ENCODE measurements at regions not wholly inside any gene's neighbourhood (a gene's known extent, or its start where the extent isn't known, plus 50 kb on each side); places are given as distances from the start of the nearest gene placed in this dataset.
"Not testable (repeated sequence)": the region's sequence is repeated elsewhere in the genome, so short reads cannot be mapped to it uniquely, and the experiment has no call there.

GRCh38 chr3:106328224-106328623 is 459.4 kb upstream of the CBLB start:
- no peak for DNase-seq

- no peak for DNase-seq
These were observed 460.7 kb upstream of the CBLB start for GRCh38 chr3:106329521-106329920.

DNA sequence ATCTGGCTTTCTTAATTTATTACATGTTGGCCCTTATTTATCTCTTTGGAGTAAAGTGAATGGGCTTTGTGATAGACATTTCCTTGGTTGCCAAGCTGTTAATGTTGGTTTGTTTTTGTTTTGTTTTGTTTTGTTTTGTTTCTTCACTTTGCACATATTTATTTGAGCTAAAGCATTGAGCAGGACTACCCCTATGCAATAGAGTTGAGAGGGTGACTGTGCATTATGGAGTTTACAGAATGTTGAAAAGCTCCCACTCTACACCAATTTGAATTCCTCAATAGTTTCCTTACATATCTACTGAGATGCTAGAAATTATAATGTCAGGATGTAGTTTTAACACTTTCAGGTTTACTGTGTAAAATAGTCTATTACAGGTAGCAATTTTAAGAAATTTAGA is 462.8 kb upstream of the CBLB start:
- DNase-seq: no peak

DNA sequence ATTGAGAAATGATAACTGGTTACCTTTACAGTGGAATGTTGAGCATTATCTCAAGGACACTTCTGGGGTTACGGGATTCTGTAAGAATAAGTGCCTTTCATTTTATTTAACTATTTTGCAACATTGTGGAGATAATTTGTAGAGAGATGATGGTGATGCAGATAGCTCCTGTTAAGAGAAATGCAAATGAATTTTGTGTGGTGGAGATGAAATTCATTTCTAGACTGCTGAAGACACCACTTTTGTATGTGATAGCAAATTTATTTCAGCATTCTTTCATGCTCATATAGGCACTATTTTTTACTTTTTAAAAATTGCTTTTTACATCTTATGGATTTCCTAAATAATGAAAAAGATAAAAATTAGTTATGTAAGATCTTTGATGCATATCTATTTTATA is 463.3 kb upstream of the CBLB start:
- DNase-seq: no peak

DNA sequence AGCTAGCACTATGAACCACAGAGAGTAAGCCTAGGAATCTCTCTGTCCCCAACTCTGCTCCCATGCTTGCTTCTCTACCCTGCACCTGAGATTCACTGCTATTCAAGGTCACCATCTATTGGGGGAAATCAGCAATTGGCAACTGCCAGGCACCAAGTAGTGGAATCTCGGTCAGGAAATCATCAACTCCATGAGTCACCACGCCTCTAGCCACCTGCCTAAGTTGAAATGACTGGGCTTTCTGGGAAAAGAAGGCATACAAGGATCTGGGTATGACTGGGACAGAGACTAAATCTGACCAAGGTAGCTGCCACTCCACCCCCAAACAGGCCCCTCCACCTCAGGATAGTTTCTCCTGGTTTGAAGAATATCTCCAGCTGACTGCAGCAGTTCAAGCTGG is 464.1 kb upstream of the CBLB start:
- DNase-seq: no peak

DNA sequence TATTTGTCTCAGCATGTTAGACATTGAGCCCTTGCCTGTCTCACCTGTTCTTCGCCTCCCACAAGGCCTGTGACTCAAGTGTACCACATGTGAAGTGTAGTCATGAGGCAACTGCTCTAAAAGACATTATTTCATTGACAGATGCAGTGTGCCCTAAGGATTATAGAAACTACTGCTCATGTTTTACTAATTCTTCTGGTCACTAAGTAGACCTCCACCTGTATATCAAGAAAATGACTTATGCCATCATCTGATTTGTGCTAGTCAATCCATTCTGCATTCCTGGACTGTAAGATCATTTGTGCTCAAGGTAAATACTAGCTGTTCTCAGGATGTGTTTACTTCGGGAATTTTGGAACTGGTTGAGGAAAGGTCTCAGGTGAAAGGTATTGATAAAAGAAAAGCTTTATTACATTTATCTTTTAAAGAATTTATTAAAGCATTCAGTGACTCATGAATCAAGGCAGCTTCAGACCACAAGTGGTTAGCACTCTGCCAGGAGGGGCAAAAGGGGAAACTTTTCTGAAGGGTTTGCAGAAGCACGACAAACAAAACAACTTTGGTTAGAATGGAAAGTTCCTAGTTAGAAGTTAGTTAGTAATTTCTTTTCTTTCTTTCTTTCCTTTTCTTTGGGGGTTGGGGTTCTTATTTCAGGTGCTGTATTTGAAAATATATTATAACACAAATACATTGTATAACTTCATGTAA is 465.3 kb upstream of the CBLB start:
- peak; percentile 41 for DNase-seq

GRCh38 chr3:106336619-106337018 is 467.8 kb upstream of the CBLB start:
- DNase-seq: no peak

DNA sequence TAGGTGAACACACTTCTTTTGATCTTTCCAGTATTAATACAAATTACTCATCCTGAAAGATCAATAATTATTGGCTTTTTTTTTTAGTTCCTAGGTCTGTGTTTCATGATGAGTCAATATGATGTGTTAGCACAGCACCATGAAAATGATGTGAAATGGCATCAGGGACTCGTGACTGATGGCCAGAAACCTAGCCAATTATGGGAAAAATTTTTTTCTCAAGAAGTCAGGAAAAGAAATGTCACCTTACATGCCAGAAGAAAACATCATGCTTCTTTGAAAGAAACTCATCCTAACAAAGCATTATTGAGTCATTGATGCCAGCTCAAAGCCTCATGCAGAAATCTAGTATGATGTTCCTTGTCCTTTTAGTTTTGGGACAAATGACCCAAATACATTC is 468.3 kb upstream of the CBLB start:
- no peak for DNase-seq

GRCh38 chr3:106338582-106339214 is 469.9 kb upstream of the CBLB start:
- peak; percentile 52 for DNase-seq

DNA sequence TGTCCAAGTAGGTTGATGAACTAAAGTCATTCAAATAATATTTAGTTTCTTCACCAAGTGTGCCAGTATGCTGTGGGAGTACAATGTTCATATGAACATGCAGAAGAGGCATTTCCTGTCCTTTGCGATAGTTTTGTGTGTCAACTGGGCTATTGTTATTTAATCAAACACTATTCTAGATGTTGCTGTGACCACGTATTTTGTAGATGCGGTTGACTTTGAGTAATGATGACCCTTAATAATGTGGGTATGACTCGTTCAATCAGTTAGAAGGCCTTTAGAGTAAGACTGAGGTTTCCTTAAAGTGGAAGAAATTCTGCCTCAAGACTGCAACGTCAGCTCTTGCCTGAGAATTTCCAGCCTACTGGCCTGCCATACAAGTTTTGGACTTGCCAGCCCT is 470.7 kb upstream of the CBLB start:
- DNase-seq: no peak

DNA sequence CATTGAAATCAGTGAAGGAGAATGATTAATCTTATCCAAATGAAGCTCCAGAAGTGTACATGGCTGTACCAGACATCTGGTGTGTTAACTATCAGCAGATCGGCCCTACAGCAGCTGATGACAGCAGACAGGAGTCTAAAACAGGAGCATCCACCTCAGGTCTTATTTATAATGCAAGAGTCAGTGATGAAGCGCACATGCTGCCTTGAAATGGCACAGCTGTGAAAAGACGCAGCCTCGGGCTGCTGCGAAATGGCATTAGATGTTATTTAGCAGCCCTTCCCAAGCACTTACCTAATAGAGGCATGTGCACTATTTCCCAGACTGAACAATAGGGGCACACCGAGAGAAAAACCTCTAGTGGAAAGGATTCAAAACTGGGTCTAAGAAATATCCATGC is 472.3 kb upstream of the CBLB start:
- no peak for DNase-seq

DNA sequence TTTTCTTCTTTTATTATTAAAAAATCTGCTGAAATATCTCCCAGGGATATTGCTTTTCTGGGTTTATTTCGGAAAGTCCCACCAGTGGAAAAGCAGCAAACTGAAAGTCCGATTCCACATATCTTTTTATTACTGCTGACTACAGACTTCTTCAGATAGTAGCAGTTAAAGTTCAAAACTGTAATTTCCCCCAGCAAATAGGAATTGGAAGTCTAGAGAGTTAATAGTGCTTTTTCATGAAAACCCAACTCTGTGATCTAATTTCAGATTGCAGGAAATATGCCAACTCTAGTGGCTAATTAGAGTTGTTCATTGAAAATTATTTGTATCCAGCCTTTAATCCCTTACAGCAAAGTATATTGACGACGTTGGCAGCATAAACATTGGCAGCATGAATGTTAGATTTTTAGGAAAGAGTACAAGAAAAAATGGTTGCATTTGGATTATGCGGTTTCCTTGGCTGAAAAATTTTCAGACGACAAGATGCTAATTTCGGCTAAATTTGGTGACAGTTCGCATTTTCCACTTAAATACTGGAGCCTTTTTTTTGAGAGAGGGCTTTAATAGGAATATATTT is 472.9 kb upstream of the CBLB start:
- DNase-seq: no peak

DNA sequence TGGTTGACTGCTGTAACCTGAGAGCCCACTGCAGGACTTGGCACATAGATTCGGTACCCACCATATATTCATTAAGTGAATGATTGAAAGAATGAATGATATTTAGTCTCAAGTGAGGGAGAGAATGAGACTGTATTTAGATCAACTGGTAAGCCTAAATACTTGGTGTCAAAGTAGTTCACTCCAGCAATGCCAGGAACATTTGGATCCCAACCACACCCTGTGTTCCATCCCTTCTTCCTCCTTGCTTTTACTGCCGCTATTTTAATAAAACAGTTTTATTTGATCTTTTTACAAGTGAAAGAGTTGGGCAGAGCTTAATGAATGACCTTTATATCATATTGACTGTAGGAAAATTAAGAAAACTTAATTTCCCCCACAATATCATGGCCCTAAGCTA is 473.6 kb upstream of the CBLB start:
- no peak for DNase-seq

DNA sequence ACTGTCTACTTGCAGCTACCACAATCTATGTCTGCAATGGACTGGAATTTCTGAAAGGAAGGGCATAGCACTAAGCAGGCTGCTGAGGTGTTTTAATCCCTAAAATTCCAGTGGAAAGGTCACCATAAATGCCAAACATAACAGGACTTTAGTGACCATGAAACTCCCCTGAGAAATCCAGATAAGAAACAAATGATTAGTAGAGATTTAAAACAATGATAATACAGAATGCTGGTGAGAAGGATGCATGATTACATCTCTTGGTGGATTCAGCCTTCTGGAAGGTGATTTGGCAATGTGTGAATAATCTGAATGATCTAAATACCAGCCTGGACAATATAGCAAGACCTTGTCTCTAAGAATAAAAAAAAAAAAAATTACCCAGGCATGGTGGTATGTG is 475.0 kb upstream of the CBLB start:
- DNase-seq: no peak

DNA sequence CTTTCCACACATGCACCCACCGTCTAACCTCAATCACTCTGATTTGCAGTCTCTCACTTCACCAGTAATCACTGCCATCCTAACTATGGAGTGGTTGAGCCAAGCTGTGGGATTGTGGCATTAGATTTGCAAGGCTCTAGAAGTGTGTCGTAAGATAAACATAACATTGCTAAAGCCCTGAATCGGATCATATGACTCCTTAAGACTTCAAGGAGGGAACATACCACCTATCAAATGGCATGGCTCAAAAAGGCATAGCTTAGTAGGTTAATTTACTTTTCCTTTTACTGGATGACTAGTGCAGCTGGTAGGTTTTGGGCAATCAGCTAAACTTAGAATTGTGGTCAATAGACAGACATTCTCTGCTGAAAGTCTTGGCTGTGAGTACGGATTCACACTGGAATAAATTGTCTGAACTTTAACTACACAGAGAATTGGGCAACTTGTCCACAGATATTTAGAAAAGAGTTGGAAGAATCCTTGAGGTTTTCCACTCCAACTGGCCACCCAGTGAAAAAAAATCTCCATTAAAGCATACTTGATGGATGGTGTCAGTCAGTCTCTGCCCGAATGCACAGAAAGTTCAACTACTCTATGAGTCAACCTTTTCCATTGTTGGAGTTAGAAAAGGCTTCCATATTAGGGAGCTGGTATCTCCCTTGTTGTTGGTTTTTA is 476.7 kb upstream of the CBLB start:
- DNase-seq: no peak

- DNase-seq: no peak
These were observed 478.5 kb upstream of the CBLB start for GRCh38 chr3:106347350-106347749.

- no peak for DNase-seq
These were observed 479.4 kb upstream of the CBLB start for GRCh38 chr3:106348139-106348690.

DNA sequence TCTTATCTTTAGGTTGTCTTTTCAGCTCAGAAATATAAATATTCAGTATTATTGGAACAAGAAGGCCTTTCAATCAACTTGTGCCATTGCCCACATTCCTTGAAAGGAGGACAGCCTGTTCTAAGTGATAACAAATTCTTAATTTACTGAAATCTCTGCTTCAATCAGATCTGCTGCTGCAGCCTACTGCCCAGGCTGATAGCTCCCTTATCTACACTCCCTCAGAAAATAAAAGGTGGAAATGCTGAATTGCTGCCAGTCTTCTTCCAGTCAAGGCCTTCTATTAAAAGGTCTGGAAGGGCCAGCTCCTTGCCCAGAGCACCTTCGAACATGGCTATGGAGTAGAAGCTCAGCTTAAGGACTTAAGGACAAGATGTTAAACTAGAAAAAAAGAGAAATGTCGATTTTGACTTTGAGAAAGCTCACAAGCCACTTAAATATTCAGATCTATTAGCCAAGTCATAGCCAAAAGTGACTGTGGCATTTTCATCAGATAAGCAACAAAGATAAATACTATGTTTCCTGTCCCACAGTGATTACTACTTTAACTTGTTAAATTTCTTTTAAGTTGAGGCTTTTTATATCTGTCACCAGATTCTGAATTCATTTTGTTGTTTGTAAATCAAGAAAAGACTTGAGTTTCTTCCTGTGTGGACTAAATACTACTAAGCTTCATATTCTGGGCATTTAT is 480.5 kb upstream of the CBLB start:
- DNase-seq: no peak

DNA sequence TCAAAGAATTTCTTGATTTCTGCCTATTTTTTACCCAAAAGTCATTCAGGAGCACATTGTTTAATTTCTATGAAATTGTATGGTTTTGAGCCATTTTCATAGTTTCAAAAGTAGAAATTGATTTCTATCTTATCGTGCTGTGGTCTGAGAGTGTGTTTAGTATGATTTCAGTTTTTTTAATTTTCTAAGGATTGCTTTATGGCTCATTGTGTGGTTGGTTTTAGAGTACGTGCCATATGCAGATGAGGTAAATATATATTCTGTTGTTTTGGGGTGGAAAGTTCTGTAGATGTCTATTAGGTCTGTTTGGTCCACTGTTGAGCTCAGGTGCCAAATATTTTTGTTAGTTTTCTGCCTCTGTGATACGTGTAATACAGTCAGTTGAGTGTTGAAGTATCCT is 487.1 kb upstream of the CBLB start:
- DNase-seq: no peak

DNA sequence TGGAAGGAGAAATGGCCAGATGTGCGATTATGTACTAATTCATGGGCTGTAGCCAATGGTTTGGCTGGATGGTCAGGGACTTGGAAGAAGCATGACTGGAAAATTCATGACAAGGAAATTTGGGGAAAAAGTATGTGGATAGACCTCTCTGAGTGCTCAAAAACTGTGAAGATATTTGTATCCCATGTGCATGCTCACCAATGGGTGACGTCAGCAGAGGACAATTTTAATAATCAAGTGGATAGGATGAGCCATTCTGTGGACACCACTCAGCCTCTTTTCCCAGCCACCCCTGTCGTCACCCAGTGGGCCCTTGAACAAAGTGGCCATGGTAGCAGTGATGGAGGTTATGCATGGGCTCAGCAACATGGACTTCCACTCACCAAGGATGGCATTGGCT is 490.9 kb upstream of the CBLB start:
- DNase-seq: no peak

DNA sequence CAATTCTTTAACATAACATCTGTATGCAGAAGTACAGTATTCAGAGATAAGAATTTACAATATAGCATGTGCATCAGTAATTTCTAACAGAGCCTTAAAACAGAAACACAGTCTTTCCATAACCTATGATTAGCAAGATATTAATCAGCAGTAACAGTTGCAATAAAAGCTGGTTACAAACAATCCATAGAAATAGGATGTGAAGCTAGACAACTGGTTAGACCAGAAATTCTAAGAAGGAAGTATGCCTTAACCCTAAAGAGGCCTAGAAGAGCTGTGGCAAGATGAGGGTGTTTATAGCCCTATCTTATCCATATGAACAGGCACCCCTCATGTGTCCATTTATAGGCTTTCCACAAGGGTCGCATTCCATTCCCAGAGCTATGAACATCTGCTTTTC is 492.1 kb upstream of the CBLB start:
- not testable (repeated sequence) for DNase-seq

GRCh38 chr3:106364477-106364876 is 495.7 kb upstream of the CBLB start:
- DNase-seq: no peak

DNA sequence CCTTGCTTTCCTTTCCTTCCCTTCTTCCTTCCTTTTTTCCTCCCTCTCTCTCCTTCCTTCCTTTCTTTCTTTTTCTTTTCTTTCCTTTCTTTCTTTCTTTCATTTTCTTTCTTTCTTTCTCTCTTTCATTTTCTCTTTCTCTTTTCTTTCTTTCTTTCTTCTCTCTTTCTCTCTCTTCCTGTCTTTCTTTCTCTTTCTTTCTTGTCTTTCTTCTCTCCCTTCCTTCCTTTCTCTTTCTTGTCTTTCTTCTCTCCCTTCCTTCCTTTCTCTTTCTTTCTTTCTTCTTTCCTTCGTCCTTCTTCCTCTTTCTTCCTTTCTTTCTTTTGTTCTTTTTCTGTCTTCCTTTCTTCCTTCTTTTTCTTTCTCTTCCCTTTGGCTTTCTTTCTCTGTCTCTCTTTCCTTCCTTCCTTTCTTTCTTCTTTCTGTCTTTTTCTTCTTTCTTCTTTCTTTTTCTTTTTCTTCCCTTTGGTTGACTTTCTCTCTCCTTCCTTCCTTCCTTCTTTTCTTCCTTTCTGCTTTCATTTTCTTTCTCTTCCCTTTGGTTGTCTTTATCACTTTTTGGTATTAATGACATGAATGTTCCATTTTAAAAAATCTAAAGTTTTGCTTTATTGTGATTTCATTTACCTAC is 496.4 kb upstream of the CBLB start:
- DNase-seq: no peak
